ENCODE measurements at regions not wholly inside any gene's neighbourhood (a gene's known extent, or its start where the extent isn't known, plus 50 kb on each side); places are given as distances from the start of the nearest gene placed in this dataset.
"Not testable (repeated sequence)": the region's sequence is repeated elsewhere in the genome, so short reads cannot be mapped to it uniquely, and the experiment has no call there.

- not testable (repeated sequence) for DNase-seq (ENCODE audit: low read depth)
Observed at GRCh38 chr7:5121256-5121655, 68.8 kb upstream of the WIPI2 start.

- DNase-seq (ENCODE audit: low read depth): not testable (repeated sequence)
Observed at GRCh38 chr7:5131238-5131637, 58.8 kb upstream of the WIPI2 start.

GRCh38 chr7:5132539-5132938 is 57.5 kb upstream of the WIPI2 start:
- no peak for DNase-seq (ENCODE audit: low read depth)

- DNase-seq (ENCODE audit: low read depth): peak; percentile 16
Observed at GRCh38 chr7:5139998-5140397, 50.0 kb upstream of the WIPI2 start.
